K562 (cell line): ENCODE measurements at regions not wholly inside any gene's neighbourhood (a gene's known extent, or its start where the extent isn't known, plus 50 kb on each side); places are given as distances from the start of the nearest gene placed in this dataset.

ENCODE experiments used
- ATAC-seq: fragments of 200-7000 bp; cut with Tn5 transposase; 3 replicates; pipeline ENCODE4 v1.9.1; 2020; ENCODE audit warnings: moderate library complexity
- BruUV-seq: library from RNA; stranded (reverse); fragments of 400-500 nt; replicated peaks from 2 replicates; lab custom pipeline; 2021; lab: Mats Ljungman, UMichigan
- CTCF ChIA-PET: fragments of 300-600 bp; formaldehyde crosslinking; extraction: SDS; loops from one replicate; lab custom pipeline; 2021; ENCODE audit warnings: low intra/inter-chr PET ratio; lab: Yijun Ruan, JAX
- POLR2A ChIA-PET: fragments of 300-600, 350-650 bp; sonication (Branson Sonifier 250); formaldehyde crosslinking; extraction: SDS; loops from one replicate; lab custom pipeline; 2021; ENCODE audit warnings: antibody characterized with exemption, inconsistent platforms; lab: Yijun Ruan, JAX
- DNase-seq, 4 experiments: peaks; one replicate each; pipeline versions ENCODE4 v3.0.0 to v3.0.0-alpha.2; 2011 to 2018; ENCODE audit warnings: low spot score in 3 of 4, mixed read lengths in 3 of 4; ENCODE audit errors: extremely low read depth in 1 of 4
- FAIRE-seq: peaks from 2 replicates; lab custom pipeline; 2011; peaks lifted over from hg19 to GRCh38; lab: Jason Lieb, UNC
- H2AFZ ChIP-seq: 2 replicates; pipeline ENCODE4 v1.6.0; 2011; ENCODE audit warnings: low read depth, low read length, control low read depth, inconsistent platforms
- H3K27ac ChIP-seq: fragments of 200-600 bp; 3 replicates; pipeline ENCODE4 v1.8.0; 2011; ENCODE audit warnings: low read depth, mild to moderate bottlenecking, control low read depth, inconsistent platforms, low read length, moderate library complexity, mixed read lengths; ENCODE audit errors: extremely low read depth
- H3K27me3 ChIP-seq, 2 experiments: fragments of 300-600 bp in 1 of 2; 2 replicates in 1 of 2; 3 replicates in 1 of 2; pipeline versions ENCODE4 v1.6.0 to v1.8.0; 2011; ENCODE audit warnings: inconsistent platforms in 2 of 2, low read length in 2 of 2, mild to moderate bottlenecking in 1 of 2, mixed read lengths in 1 of 2, moderate library complexity in 1 of 2; ENCODE audit not compliant: control insufficient read depth in 2 of 2, insufficient read depth in 2 of 2
- H3K36me3 ChIP-seq: fragments of 300-600 bp; 3 replicates; pipeline ENCODE4 v1.8.0; 2011; ENCODE audit warnings: mild to moderate bottlenecking, low read length, inconsistent platforms; ENCODE audit not compliant: control insufficient read depth, insufficient read depth
- H3K4me1 ChIP-seq, 2 experiments: fragments of 200-600 bp in 1 of 2; replicated peaks in 1 of 2; 2 replicates in 1 of 2; 3 replicates in 1 of 2; pipeline versions ENCODE4 v1.5.1 to v1.8.0; 2011; ENCODE audit warnings: inconsistent platforms in 2 of 2, low read length in 2 of 2, mild to moderate bottlenecking in 1 of 2, mixed read lengths in 1 of 2, moderate library complexity in 1 of 2; ENCODE audit not compliant: control insufficient read depth in 2 of 2, insufficient read depth in 2 of 2
- H3K4me2 ChIP-seq: 2 replicates; pipeline ENCODE4 v1.6.1; 2011; ENCODE audit warnings: low read length, control low read depth, inconsistent platforms, mixed read lengths; ENCODE audit not compliant: insufficient read depth
- H3K4me3 ChIP-seq: fragments of 200-600 bp; sonication (generic), shearing (Covaris generic); 2 replicates; pipeline ENCODE4 v1.5.1; 2016; ENCODE audit warnings: control low read depth, inconsistent platforms
- H3K79me2 ChIP-seq: fragments of 200-600 bp; 3 replicates; pipeline ENCODE4 v1.8.0; 2011; ENCODE audit warnings: low read length, inconsistent platforms; ENCODE audit not compliant: control insufficient read depth, insufficient read depth
- H3K9ac ChIP-seq, 2 experiments: 2 replicates each; pipeline versions ENCODE4 v1.6.0 to v1.6.1; 2011; ENCODE audit warnings: low read depth in 2 of 2, low read length in 2 of 2, control low read depth in 1 of 2, inconsistent platforms in 1 of 2, mild to moderate bottlenecking in 1 of 2, mixed read lengths in 1 of 2; ENCODE audit not compliant: insufficient read depth in 1 of 2
- H3K9me1 ChIP-seq: one replicate; pipeline ENCODE4 v1.6.0; 2011; ENCODE audit warnings: inconsistent platforms, mild to moderate bottlenecking, low read length, moderate library complexity; ENCODE audit not compliant: control insufficient read depth, insufficient read depth
- H3K9me3 ChIP-seq: replicated peaks from 2 replicates; pipeline ENCODE4 v1.5.1; 2011; ENCODE audit warnings: low read depth, low read length, inconsistent platforms; ENCODE audit not compliant: control insufficient read depth, insufficient read depth
- H4K20me1 ChIP-seq: replicated peaks from 2 replicates; pipeline ENCODE4 v1.6.1; 2011; ENCODE audit warnings: low read length, inconsistent platforms, mixed read lengths; ENCODE audit not compliant: control insufficient read depth, insufficient read depth
- ATF1 ChIP-seq, 2 experiments: fragments of 450-650 bp in 1 of 2; IDR thresholded peaks; 2 replicates each; pipeline ENCODE4 v1.6.1; 2016; ENCODE audit warnings: missing compliant biosample characterization in 1 of 2, missing genetic modification characterization in 1 of 2
- HMG20A ChIP-seq: fragments of 450-650 bp; formaldehyde crosslinking; conservative IDR thresholded peaks from 2 replicates; pipeline ENCODE4 v1.4.0; 2020; ENCODE audit warnings: mild to moderate bottlenecking, mixed read lengths
- NR0B1 ChIP-seq: fragments of 450-650 bp; IDR thresholded peaks from one replicate; pipeline ENCODE4 v1.6.1; 2018; ENCODE audit warnings: mild to moderate bottlenecking, moderate library complexity; ENCODE audit not compliant: partially characterized antibody
- PBX2 ChIP-seq, 2 experiments: IDR thresholded peaks in 1 of 2; conservative IDR thresholded peaks in 1 of 2; 2 replicates each; pipeline ENCODE4 v1.6.1; 2016; ENCODE audit warnings: low read depth in 2 of 2, mild to moderate bottlenecking in 1 of 2, missing compliant biosample characterization in 1 of 2, missing genetic modification characterization in 1 of 2, moderate library complexity in 1 of 2
- PTBP1 ChIP-seq: fragments of 200-400 bp; formaldehyde crosslinking; IDR thresholded peaks from 2 replicates; pipeline ENCODE4 v1.6.1; 2017; ENCODE audit warnings: low read depth, low read length
- TRIM24 ChIP-seq, 2 experiments: fragments of 450-650 bp; IDR thresholded peaks; 2 replicates each; pipeline ENCODE4 v1.6.1; 2016
- ZNF507 ChIP-seq: conservative IDR thresholded peaks from 2 replicates; pipeline ENCODE4 v1.6.1; 2017; ENCODE audit warnings: missing genetic modification characterization, missing compliant biosample characterization
- WGBS: fragments of 100-300 bp; shearing (Covaris generic); methylation state at CpG from one replicate; pipeline ENCODE4 v1.1.6; 2016; ENCODE audit warnings: low coverage, mixed read lengths; ENCODE audit not compliant: insufficient coverage; ENCODE audit errors: missing lambda C conversion rate; 5-methylcytosine and 5-hydroxymethylcytosine counted together
- in situ Hi-C: fragments of 300-500 bp; cut with MboI; formaldehyde crosslinking; loops from 4 replicates; pipeline ENCODE4 v1.15.0; 2018; ENCODE audit warnings: inconsistent platforms, mixed read lengths
- intact Hi-C: fragments of 100-400 bp; cut with micrococcal nuclease; formaldehyde crosslinking; loops from 2 replicates; pipeline ENCODE4 v1.14.2; 2022
- TF ChIP-seq, protein P1 (sequence below): fragments of 250-450 bp; sonication (Bioruptor Pico); IDR thresholded peaks from 2 replicates; pipeline ENCODE4 v1.5.0; 2020; ENCODE audit warnings: mild to moderate bottlenecking

- H3K79me2 ChIP-seq, result no peaks in the 10 kb centered on the region
- no peak for FAIRE-seq
- no peak for TF ChIP-seq HMG20A (CRISPR knock-in tag)
- TF ChIP-seq, protein P1, sequence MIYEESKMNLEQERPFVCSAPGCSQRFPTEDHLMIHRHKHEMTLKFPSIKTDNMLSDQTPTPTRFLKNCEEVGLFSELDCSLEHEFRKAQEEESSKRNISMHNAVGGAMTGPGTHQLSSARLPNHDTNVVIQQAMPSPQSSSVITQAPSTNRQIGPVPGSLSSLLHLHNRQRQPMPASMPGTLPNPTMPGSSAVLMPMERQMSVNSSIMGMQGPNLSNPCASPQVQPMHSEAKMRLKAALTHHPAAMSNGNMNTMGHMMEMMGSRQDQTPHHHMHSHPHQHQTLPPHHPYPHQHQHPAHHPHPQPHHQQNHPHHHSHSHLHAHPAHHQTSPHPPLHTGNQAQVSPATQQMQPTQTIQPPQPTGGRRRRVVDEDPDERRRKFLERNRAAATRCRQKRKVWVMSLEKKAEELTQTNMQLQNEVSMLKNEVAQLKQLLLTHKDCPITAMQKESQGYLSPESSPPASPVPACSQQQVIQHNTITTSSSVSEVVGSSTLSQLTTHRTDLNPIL (CRISPR knock-in tag), result no peak
- TF ChIP-seq, all 486 proteins: peak for 0
- Histone ChIP-seq H3K9me3 (no peaks in the 10 kb centered on the region), H3K4me2 (no peak overlapping the region), H3K9ac (no peak overlapping the region), H3K27me3 (no peaks in the 10 kb centered on the region), H3K9me1 (no peaks in the 10 kb centered on the region), H2AFZ (no peak overlapping the region), H3K4me3 (no peak overlapping the region), H3K36me3 (no peaks in the 10 kb centered on the region), H3K27ac (no peak overlapping the region), H4K20me1 (no peaks in the 10 kb centered on the region), H3K4me1 (no peaks in the 10 kb centered on the region)
- no TSS peak for BruUV-seq
- ChIA-PET POLR2A (no interaction called here), CTCF (no interaction called here)
- DNase-seq (no peak), ATAC-seq (no peak)
- intact Hi-C loops, result no loop called here
- WGBS, result 0% methylated on average over 2 of the region's 2 CpGs
- in situ Hi-C loops, result no loop called here
These were observed 793.7 kb downstream of the BRINP1 start for GRCh38 chr9:118575341-118576070.

DNA sequence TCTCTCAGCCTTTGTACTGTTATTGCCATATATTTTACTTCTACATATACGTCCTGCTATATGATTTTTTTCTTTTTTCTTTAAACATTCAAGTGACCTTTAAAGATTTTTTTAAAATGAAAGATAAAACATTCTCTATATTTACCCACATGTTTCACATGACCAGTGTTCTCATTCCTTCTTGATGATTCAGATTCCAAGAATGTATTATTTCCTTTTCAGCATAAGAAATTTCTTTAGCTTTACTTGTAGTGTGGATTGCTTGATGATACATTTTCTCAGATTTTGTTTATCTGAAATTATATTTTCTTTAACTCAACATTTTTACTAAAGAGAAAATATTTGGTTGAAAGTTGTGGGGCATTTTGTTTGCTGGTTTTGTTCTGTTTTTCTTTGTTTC is 792.1 kb downstream of the BRINP1 start:
- no peak for FAIRE-seq
- intact Hi-C loops, result no loop called here

More for the DNA sequence above, 792.1 kb downstream of the BRINP1 start:
- Histone ChIP-seq H3K4me3 (no peak overlapping the region), H3K27ac (no peak overlapping the region), H3K36me3 (no peaks in the 10 kb centered on the region), H3K4me2 (no peak overlapping the region), H3K27me3 (no peaks in the 10 kb centered on the region), H4K20me1 (no peaks in the 10 kb centered on the region), H3K4me1 (no peaks in the 10 kb centered on the region), H3K9ac (no peak overlapping the region), H3K9me1 (no peaks in the 10 kb centered on the region), H2AFZ (no peak overlapping the region), H3K9me3 (no peaks in the 10 kb centered on the region), H3K79me2 (no peaks in the 10 kb centered on the region)
- ChIA-PET CTCF (no interaction called here), POLR2A (no interaction called here)
- BruUV-seq, result no TSS peak
- DNase-seq (no peak), ATAC-seq (no peak)
- WGBS, result 0% methylated on average over 1 of the region's 1 CpG
- in situ Hi-C loops, result no loop called here
- no peak for TF ChIP-seq TRIM24 (IDR thresholded peaks at IDR 0.05)
- no peak for TF ChIP-seq ATF1 (CRISPR knock-in tag; IDR thresholded peaks at IDR 0.05)
- TF ChIP-seq ATF1 (tag; IDR thresholded peaks at IDR 0.05), result no peak
- TF ChIP-seq NR0B1, result no peak
- TF ChIP-seq PBX2 (CRISPR knock-in tag; IDR thresholded peaks at IDR 0.05; ENCODE audit: low read depth), result no peak
- no peak for TF ChIP-seq PBX2 (tag; conservative IDR thresholded peaks at IDR 0.05; ENCODE audit: low read depth)
- no peak for TF ChIP-seq ZNF507 (tag)
- TF ChIP-seq PTBP1, result no peak
- TF ChIP-seq, all 486 proteins: peak for 0
